ENCODE measurements at regions not wholly inside any gene's neighbourhood (a gene's known extent, or its start where the extent isn't known, plus 50 kb on each side); places are given as distances from the start of the nearest gene placed in this dataset.
"Not testable (repeated sequence)": the region's sequence is repeated elsewhere in the genome, so short reads cannot be mapped to it uniquely, and the experiment has no call there.

GRCh38 chr1:224031986-224032385, 81.9 kb upstream of the FBXO28 start:
- DNase-seq (ENCODE audit: insufficient read length, low spot score, missing footprints); H3K36me3 ChIP-seq (ENCODE audit: insufficient read depth, low read length); H3K4me1 ChIP-seq (ENCODE audit: insufficient read depth, low read length); H4K20me1 ChIP-seq (ENCODE audit: insufficient read depth, low read length); H3K79me2 ChIP-seq (ENCODE audit: insufficient read depth, low read length); H3K27ac ChIP-seq (ENCODE audit: low read depth, low read length); H3K9me3 ChIP-seq (ENCODE audit: low read depth, low read length); H3K4me3 ChIP-seq (ENCODE audit: insufficient read depth, low read length); H2AFZ ChIP-seq (ENCODE audit: low read length); H3K4me2 ChIP-seq (ENCODE audit: insufficient read depth, low read length); H3K27me3 ChIP-seq (ENCODE audit: insufficient read depth, low read length): not testable (repeated sequence)

- not testable (repeated sequence) for H3K4me2 ChIP-seq (ENCODE audit: insufficient read depth, low read length); H3K4me3 ChIP-seq (ENCODE audit: insufficient read depth, low read length); H2AFZ ChIP-seq (ENCODE audit: low read length); H3K27ac ChIP-seq (ENCODE audit: low read depth, low read length); H3K79me2 ChIP-seq (ENCODE audit: insufficient read depth, low read length); H3K27me3 ChIP-seq (ENCODE audit: insufficient read depth, low read length); H4K20me1 ChIP-seq (ENCODE audit: insufficient read depth, low read length); H3K4me1 ChIP-seq (ENCODE audit: insufficient read depth, low read length); DNase-seq (ENCODE audit: insufficient read length, low spot score, missing footprints); H3K36me3 ChIP-seq (ENCODE audit: insufficient read depth, low read length); H3K9me3 ChIP-seq (ENCODE audit: low read depth, low read length)
Observed at GRCh38 chr1:224030257-224030656, 83.7 kb upstream of the FBXO28 start.

- not testable (repeated sequence) for H3K4me2 ChIP-seq (ENCODE audit: insufficient read depth, low read length); H3K36me3 ChIP-seq (ENCODE audit: insufficient read depth, low read length)
Observed at GRCh38 chr1:224029286-224030025, 84.5 kb upstream of the FBXO28 start.

GRCh38 chr1:224028802-224029201, 85.1 kb upstream of the FBXO28 start:
- not testable (repeated sequence) for H3K4me3 ChIP-seq (ENCODE audit: insufficient read depth, low read length); H2AFZ ChIP-seq (ENCODE audit: low read length); H3K9me3 ChIP-seq (ENCODE audit: low read depth, low read length); H3K36me3 ChIP-seq (ENCODE audit: insufficient read depth, low read length); H3K79me2 ChIP-seq (ENCODE audit: insufficient read depth, low read length); DNase-seq (ENCODE audit: insufficient read length, low spot score, missing footprints); H3K27ac ChIP-seq (ENCODE audit: low read depth, low read length); H3K27me3 ChIP-seq (ENCODE audit: insufficient read depth, low read length); H4K20me1 ChIP-seq (ENCODE audit: insufficient read depth, low read length); H3K4me2 ChIP-seq (ENCODE audit: insufficient read depth, low read length); H3K4me1 ChIP-seq (ENCODE audit: insufficient read depth, low read length)

More at GRCh38 chr1:224029286-224030025, 84.5 kb upstream of the FBXO28 start:
- not testable (repeated sequence) for H2AFZ ChIP-seq (ENCODE audit: low read length); H3K9me3 ChIP-seq (ENCODE audit: low read depth, low read length); H3K27ac ChIP-seq (ENCODE audit: low read depth, low read length); H4K20me1 ChIP-seq (ENCODE audit: insufficient read depth, low read length); H3K4me3 ChIP-seq (ENCODE audit: insufficient read depth, low read length); H3K79me2 ChIP-seq (ENCODE audit: insufficient read depth, low read length); H3K4me1 ChIP-seq (ENCODE audit: insufficient read depth, low read length); DNase-seq (ENCODE audit: insufficient read length, low spot score, missing footprints); H3K27me3 ChIP-seq (ENCODE audit: insufficient read depth, low read length)

GRCh38 chr1:224023122-224023521, 90.8 kb upstream of the FBXO28 start:
- H3K9me3 ChIP-seq (ENCODE audit: low read depth, low read length); H3K36me3 ChIP-seq (ENCODE audit: insufficient read depth, low read length); H3K4me3 ChIP-seq (ENCODE audit: insufficient read depth, low read length); H3K27me3 ChIP-seq (ENCODE audit: insufficient read depth, low read length); H2AFZ ChIP-seq (ENCODE audit: low read length); H3K27ac ChIP-seq (ENCODE audit: low read depth, low read length); H3K4me2 ChIP-seq (ENCODE audit: insufficient read depth, low read length); H4K20me1 ChIP-seq (ENCODE audit: insufficient read depth, low read length); H3K79me2 ChIP-seq (ENCODE audit: insufficient read depth, low read length); H3K4me1 ChIP-seq (ENCODE audit: insufficient read depth, low read length); DNase-seq (ENCODE audit: insufficient read length, low spot score, missing footprints): not testable (repeated sequence)

- not testable (repeated sequence) for H4K20me1 ChIP-seq (ENCODE audit: insufficient read depth, low read length); H3K9me3 ChIP-seq (ENCODE audit: low read depth, low read length); H3K4me2 ChIP-seq (ENCODE audit: insufficient read depth, low read length); H3K36me3 ChIP-seq (ENCODE audit: insufficient read depth, low read length); H3K27ac ChIP-seq (ENCODE audit: low read depth, low read length); H2AFZ ChIP-seq (ENCODE audit: low read length); H3K4me3 ChIP-seq (ENCODE audit: insufficient read depth, low read length); H3K27me3 ChIP-seq (ENCODE audit: insufficient read depth, low read length); H3K79me2 ChIP-seq (ENCODE audit: insufficient read depth, low read length); H3K4me1 ChIP-seq (ENCODE audit: insufficient read depth, low read length); DNase-seq (ENCODE audit: insufficient read length, low spot score, missing footprints)
Observed at GRCh38 chr1:224022249-224022970, 91.5 kb upstream of the FBXO28 start.

GRCh38 chr1:224019866-224020265, 94.0 kb upstream of the FBXO28 start:
- H3K4me3 ChIP-seq (ENCODE audit: insufficient read depth, low read length); H3K79me2 ChIP-seq (ENCODE audit: insufficient read depth, low read length); H3K36me3 ChIP-seq (ENCODE audit: insufficient read depth, low read length); H3K9me3 ChIP-seq (ENCODE audit: low read depth, low read length); H3K4me1 ChIP-seq (ENCODE audit: insufficient read depth, low read length); H4K20me1 ChIP-seq (ENCODE audit: insufficient read depth, low read length); H3K27me3 ChIP-seq (ENCODE audit: insufficient read depth, low read length); H3K27ac ChIP-seq (ENCODE audit: low read depth, low read length); H3K4me2 ChIP-seq (ENCODE audit: insufficient read depth, low read length); DNase-seq (ENCODE audit: insufficient read length, low spot score, missing footprints); H2AFZ ChIP-seq (ENCODE audit: low read length): not testable (repeated sequence)

GRCh38 chr1:224015782-224016181, 98.1 kb upstream of the FBXO28 start:
- not testable (repeated sequence) for H4K20me1 ChIP-seq (ENCODE audit: insufficient read depth, low read length); H2AFZ ChIP-seq (ENCODE audit: low read length); DNase-seq (ENCODE audit: insufficient read length, low spot score, missing footprints); H3K4me2 ChIP-seq (ENCODE audit: insufficient read depth, low read length); H3K79me2 ChIP-seq (ENCODE audit: insufficient read depth, low read length); H3K27ac ChIP-seq (ENCODE audit: low read depth, low read length); H3K4me3 ChIP-seq (ENCODE audit: insufficient read depth, low read length); H3K27me3 ChIP-seq (ENCODE audit: insufficient read depth, low read length); H3K4me1 ChIP-seq (ENCODE audit: insufficient read depth, low read length); H3K36me3 ChIP-seq (ENCODE audit: insufficient read depth, low read length)
- peaks cover 10% of the 10 kb centered on the region for H3K9me3 ChIP-seq (ENCODE audit: low read depth, low read length)
